ENCODE measurements at regions not wholly inside any gene's neighbourhood (a gene's known extent, or its start where the extent isn't known, plus 50 kb on each side); places are given as distances from the start of the nearest gene placed in this dataset.

GRCh38 chr22:48955351-48956311, 872.0 kb downstream of the BRD1 start:
- no peak for TF ChIP-seq EZH2 (IDR thresholded peaks at IDR 0.05; ENCODE audit: insufficient read depth, poor library complexity, severe bottlenecking)
- no peak for TF ChIP-seq EZH2phosphoT487 (IDR thresholded peaks at IDR 0.05; ENCODE audit: insufficient read depth, low read depth)
- Histone ChIP-seq H3K79me2 (ENCODE audit: insufficient read depth) (no peaks in the 10 kb centered on the region), H4K20me1 (ENCODE audit: insufficient read depth) (no peaks in the 10 kb centered on the region), H3K36me3 (ENCODE audit: low read depth) (no peaks in the 10 kb centered on the region), H3K4me3 (no peak overlapping the region), H3K27ac (no peak overlapping the region), H3K4me1 (ENCODE audit: insufficient read depth) (no peaks in the 10 kb centered on the region), H3F3A (ENCODE audit: insufficient read depth) (no peaks in the 10 kb centered on the region), H3K9me3 (ENCODE audit: low read depth) (no peaks in the 10 kb centered on the region), H2AFZ (no peak overlapping the region), H3K9ac (no peak overlapping the region), H3K9me2 (ENCODE audit: insufficient read depth) (no peaks in the 10 kb centered on the region), H3K27me3 (replicated peaks; ENCODE audit: insufficient read depth) (no peaks in the 10 kb centered on the region), H3K4me2 (ENCODE audit: unreplicated experiment) (no peak overlapping the region)
- WGBS, 2 experiments (ENCODE audit: low coverage in 1 of 2, low lambda C conversion rate in 2 of 2, missing lambda C conversion rate in 2 of 2), result 41 to 44% methylated on average over 36 of the region's 36 CpGs
- in situ Hi-C loops (cut with MboI), result no loop called here
- DNase-seq, result no peak

- WGBS, 2 experiments (ENCODE audit: low coverage in 1 of 2, low lambda C conversion rate in 2 of 2, missing lambda C conversion rate in 2 of 2), result 8 to 11% methylated on average over 15 to 16 of the region's 16 CpGs
- Histone ChIP-seq H3K4me3 (no peak overlapping the region), H2AFZ (no peak overlapping the region), H3F3A (ENCODE audit: insufficient read depth) (no peaks in the 10 kb centered on the region), H4K20me1 (ENCODE audit: insufficient read depth) (no peaks in the 10 kb centered on the region), H3K27me3 (replicated peaks; ENCODE audit: insufficient read depth) (no peaks in the 10 kb centered on the region), H3K4me1 (ENCODE audit: insufficient read depth) (no peaks in the 10 kb centered on the region), H3K79me2 (ENCODE audit: insufficient read depth) (no peaks in the 10 kb centered on the region), H3K27ac (no peak overlapping the region), H3K9ac (no peak overlapping the region), H3K9me3 (ENCODE audit: low read depth) (no peaks in the 10 kb centered on the region), H3K36me3 (ENCODE audit: low read depth) (no peaks in the 10 kb centered on the region), H3K4me2 (ENCODE audit: unreplicated experiment) (no peak overlapping the region), H3K9me2 (ENCODE audit: insufficient read depth) (no peaks in the 10 kb centered on the region)
- in situ Hi-C loops (cut with MboI), result no loop called here
- DNase-seq, result peak; percentile 2
- TF ChIP-seq EZH2phosphoT487 (IDR thresholded peaks at IDR 0.05; ENCODE audit: insufficient read depth, low read depth), result no peak
- no peak for TF ChIP-seq EZH2 (IDR thresholded peaks at IDR 0.05; ENCODE audit: insufficient read depth, poor library complexity, severe bottlenecking)
These were observed 872.8 kb downstream of the BRD1 start for GRCh38 chr22:48954781-48955311.

GRCh38 chr22:48953830-48954229, 873.8 kb downstream of the BRD1 start:
- Histone ChIP-seq H3K9ac (no peak overlapping the region), H3K27me3 (replicated peaks; ENCODE audit: insufficient read depth) (no peaks in the 10 kb centered on the region), H3K9me3 (ENCODE audit: low read depth) (no peaks in the 10 kb centered on the region), H3K9me2 (ENCODE audit: insufficient read depth) (no peaks in the 10 kb centered on the region), H3K79me2 (ENCODE audit: insufficient read depth) (no peaks in the 10 kb centered on the region), H2AFZ (no peak overlapping the region), H3K36me3 (ENCODE audit: low read depth) (no peaks in the 10 kb centered on the region), H3K4me2 (ENCODE audit: unreplicated experiment) (no peak overlapping the region), H3K4me1 (ENCODE audit: insufficient read depth) (no peaks in the 10 kb centered on the region), H3K27ac (no peak overlapping the region), H4K20me1 (ENCODE audit: insufficient read depth) (no peaks in the 10 kb centered on the region), H3F3A (ENCODE audit: insufficient read depth) (no peaks in the 10 kb centered on the region), H3K4me3 (no peak overlapping the region)
- DNase-seq, result no peak
- TF ChIP-seq EZH2phosphoT487 (IDR thresholded peaks at IDR 0.05; ENCODE audit: insufficient read depth, low read depth) (no peak), EZH2 (IDR thresholded peaks at IDR 0.05; ENCODE audit: insufficient read depth, poor library complexity, severe bottlenecking) (no peak)
- WGBS, 2 experiments (ENCODE audit: low coverage in 1 of 2, low lambda C conversion rate in 2 of 2, missing lambda C conversion rate in 2 of 2), result 66 to 72% methylated on average over 11 of the region's 11 CpGs
- in situ Hi-C loops (cut with MboI), result no loop called here

GRCh38 chr22:48953103-48953720, 874.5 kb downstream of the BRD1 start:
- H4K20me1 ChIP-seq (ENCODE audit: insufficient read depth), result no peaks in the 10 kb centered on the region
- no peaks in the 10 kb centered on the region for H3K9me2 ChIP-seq (ENCODE audit: insufficient read depth)
- in situ Hi-C loops (cut with MboI), result no loop called here

More at GRCh38 chr22:48953103-48953720, 874.5 kb downstream of the BRD1 start:
- no peak for DNase-seq
- Histone ChIP-seq H3K9ac (no peak overlapping the region), H2AFZ (no peak overlapping the region), H3K4me1 (ENCODE audit: insufficient read depth) (no peaks in the 10 kb centered on the region), H3K9me3 (ENCODE audit: low read depth) (no peaks in the 10 kb centered on the region), H3K36me3 (ENCODE audit: low read depth) (no peaks in the 10 kb centered on the region), H3K27ac (no peak overlapping the region), H3K4me2 (ENCODE audit: unreplicated experiment) (no peak overlapping the region), H3K79me2 (ENCODE audit: insufficient read depth) (no peaks in the 10 kb centered on the region), H3F3A (ENCODE audit: insufficient read depth) (no peaks in the 10 kb centered on the region), H3K4me3 (no peak overlapping the region), H3K27me3 (replicated peaks; ENCODE audit: insufficient read depth) (no peaks in the 10 kb centered on the region)
- TF ChIP-seq EZH2phosphoT487 (IDR thresholded peaks at IDR 0.05; ENCODE audit: insufficient read depth, low read depth) (no peak), EZH2 (IDR thresholded peaks at IDR 0.05; ENCODE audit: insufficient read depth, poor library complexity, severe bottlenecking) (no peak)
- WGBS, 2 experiments (ENCODE audit: low coverage in 1 of 2, low lambda C conversion rate in 2 of 2, missing lambda C conversion rate in 2 of 2), result 55 to 57% methylated on average over 11 of the region's 11 CpGs
